ENCODE measurements at regions not wholly inside any gene's neighbourhood (a gene's known extent, or its start where the extent isn't known, plus 50 kb on each side); places are given as distances from the start of the nearest gene placed in this dataset.
"Not testable (repeated sequence)": the region's sequence is repeated elsewhere in the genome, so short reads cannot be mapped to it uniquely, and the experiment has no call there.

DNA sequence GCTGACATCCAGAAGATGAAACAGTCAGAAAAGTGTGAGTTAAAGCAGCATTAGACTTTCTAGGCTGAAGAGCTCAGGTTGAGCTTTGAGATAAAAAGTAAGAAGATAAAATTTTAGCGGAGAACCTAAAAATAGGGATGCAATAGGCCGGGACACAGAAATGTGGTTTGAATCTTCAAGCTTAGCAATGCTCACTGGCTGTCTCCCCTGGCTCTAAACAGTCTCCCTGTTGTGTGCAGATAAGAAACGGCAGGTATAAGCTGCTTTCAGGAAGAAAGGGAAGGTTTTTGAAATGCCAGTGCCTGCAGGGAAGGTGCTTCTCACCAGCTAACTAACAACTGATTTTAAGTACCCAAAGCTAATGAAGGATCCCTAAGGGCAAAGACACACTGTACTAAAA lies 718.7 kb upstream of the SGO1 start:
- no peak for DNase-seq

DNA sequence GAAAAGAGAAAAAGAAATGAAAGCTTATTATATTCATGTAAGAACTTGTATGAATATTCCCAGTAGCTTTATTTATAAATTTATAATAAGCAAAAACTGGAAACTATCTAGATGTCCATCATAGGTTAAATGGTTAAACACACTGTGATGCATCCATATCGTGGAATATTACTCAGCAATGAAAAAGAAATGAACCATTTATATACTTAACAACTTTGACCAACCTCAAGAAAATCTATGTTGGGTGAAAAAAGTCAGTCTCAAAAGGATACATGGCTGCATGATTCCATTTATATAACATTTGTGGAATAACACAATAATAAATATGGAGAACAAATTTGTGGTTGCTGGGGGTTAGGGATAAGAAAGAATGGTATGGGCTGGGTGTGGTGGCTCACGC lies 713.0 kb upstream of the SGO1 start:
- no peak for DNase-seq

DNA sequence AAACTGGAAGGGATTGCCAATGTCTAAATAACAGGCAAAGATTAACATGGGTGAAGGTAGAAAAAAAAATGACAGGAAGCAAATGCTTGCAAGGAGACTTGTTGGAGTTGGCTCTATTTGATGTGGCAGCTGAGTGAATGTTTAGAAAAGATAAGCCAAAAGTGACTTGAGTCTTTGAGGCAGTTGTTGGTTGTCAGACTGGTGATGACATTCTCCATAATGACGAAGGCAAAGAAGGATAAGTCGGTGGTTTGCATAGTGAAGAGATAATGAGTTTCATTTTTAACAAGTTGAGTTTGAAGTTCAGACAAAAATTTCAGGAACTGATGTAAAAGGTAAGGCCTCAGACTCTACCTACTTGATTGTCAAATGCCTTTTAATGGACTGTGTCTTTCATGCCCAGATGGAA lies 704.1 kb upstream of the SGO1 start:
- no peak for DNase-seq

DNA sequence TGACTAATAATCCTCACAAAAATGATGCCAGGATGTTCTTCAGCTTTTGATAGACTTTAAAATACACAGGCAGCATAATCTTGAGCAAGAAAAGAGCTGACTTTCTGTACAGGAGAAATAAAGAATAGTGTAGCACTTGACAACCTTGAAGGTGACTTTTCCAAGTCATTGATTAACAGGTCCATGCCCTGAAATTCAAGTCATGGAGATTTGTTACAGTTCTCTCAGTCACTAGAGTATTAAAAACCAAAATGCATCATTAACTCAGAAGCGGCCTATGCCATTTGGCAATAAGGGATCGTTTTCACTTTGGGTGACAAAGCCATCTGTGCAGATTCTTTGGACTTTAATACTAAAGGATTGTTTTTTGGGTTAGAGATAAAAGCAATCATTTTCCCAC lies 692.7 kb upstream of the SGO1 start:
- no peak for DNase-seq

GRCh38 chr3:20873235-20873634 lies 687.2 kb upstream of the SGO1 start:
- no peak for DNase-seq

- no peak for DNase-seq
Measured at GRCh38 chr3:20870106-20870899, 684.3 kb upstream of the SGO1 start.

DNA sequence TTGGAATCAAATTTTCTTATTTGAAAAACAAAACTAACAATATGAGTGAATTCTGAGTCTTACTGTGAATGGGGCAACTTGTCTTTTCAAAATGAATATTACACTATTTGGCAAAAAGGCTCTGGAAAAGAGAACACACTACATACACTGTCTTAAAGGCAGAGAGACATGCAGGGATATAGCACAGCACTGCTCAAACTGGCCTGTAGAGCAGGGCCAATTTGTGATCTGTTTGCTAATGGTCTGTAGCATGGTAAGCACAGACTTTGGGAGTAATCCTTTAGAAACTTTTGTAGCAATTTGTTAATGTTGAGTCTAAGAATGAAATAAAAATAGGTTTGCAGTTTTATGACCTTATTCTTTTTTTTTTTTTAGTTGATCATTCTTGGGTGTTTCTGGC lies 679.8 kb upstream of the SGO1 start:
- DNase-seq, result no peak

GRCh38 chr3:20861454-20861853 lies 675.4 kb upstream of the SGO1 start:
- no peak for DNase-seq

DNA sequence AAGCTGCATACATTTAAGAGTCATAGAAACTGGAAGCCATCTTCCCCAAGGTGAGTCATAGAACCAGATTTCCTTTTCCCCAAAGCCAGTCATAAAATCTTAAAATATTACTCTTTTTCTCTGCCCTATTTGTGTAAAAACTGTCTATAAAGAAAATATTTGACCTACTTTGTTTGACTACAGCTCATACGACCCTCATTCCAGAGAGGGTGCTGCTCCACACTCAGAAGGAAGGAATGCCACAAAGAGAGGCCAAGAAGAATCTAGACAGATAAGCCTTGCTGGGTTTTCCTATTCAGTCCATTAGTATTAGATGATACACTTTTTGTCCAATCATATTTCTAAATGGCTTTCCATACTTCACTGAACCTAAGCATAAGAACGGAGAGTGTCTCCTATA lies 671.6 kb upstream of the SGO1 start:
- DNase-seq, result no peak

- no peak for DNase-seq
Measured at GRCh38 chr3:20853890-20854289, 667.9 kb upstream of the SGO1 start.

GRCh38 chr3:20852712-20853111 lies 666.7 kb upstream of the SGO1 start:
- no peak for DNase-seq

GRCh38 chr3:20849975-20850374 lies 664.0 kb upstream of the SGO1 start:
- DNase-seq, result no peak

DNA sequence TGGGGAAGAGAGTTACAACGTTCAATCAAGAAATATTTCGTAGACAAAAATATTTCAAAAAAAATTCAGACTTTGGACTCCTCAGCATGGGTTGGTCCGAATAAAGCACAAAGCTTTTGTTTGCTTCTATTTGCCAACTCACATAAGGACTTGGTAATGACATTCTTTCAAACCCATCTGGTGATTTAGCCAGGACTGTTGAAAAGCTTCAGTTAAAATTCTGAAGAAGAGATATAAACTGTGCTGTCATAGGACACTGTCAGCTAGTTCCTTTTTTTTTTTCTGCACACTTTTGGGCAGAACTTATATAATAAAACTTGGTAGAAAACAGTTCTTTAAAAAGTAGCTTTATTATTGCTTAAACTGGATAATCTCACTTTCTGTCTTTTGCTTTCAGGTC lies 660.8 kb upstream of the SGO1 start:
- DNase-seq, result no peak

DNA sequence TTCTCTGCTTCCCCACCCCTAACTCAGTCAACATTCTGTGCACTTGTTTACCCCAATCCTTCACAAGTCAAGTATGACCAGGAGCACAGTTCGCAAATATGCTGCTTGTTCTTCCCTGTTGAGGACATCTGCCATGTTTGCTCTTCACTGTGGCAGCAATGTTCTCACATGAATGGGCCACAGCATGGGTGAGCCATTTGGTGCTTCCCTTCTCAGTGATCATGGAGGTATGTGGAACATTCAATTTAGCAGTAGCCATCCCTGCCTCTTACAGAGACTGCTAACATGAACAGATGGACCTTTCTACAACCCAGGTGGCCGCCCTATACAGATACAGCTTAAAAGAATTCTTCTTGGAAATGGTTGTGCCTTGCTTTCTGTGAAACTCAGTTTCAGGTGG lies 660.1 kb upstream of the SGO1 start:
- DNase-seq, result peak; percentile 1

GRCh38 chr3:20844851-20845250 lies 658.8 kb upstream of the SGO1 start:
- DNase-seq, result no peak

GRCh38 chr3:20842594-20843436 lies 656.8 kb upstream of the SGO1 start:
- DNase-seq, result no peak

- no peak for DNase-seq
Measured at GRCh38 chr3:20842002-20842401, 656.0 kb upstream of the SGO1 start.

- no peak for DNase-seq
Measured at GRCh38 chr3:20837676-20838302, 651.8 kb upstream of the SGO1 start.

DNA sequence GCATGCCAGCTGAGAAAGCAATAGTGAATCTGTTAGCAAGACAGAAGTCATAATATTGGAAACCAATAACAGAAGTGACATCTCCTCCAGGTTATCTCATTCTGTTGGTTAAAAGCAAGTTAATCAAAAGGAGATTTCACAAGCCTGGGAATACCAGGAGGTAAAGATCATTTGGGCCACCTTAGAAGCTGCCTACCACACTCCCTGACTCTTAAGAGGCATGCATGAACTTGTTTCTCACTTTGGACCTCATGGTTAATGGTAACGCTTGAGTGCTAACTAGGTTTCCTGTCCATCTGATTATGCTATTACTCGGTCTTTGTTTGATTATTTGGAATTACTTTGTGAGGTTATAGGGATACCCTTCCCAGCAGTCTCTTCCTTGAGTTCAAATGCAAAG lies 650.8 kb upstream of the SGO1 start:
- DNase-seq, result no peak

- DNase-seq, result no peak
Measured at GRCh38 chr3:20832963-20833362, 647.0 kb upstream of the SGO1 start.

DNA sequence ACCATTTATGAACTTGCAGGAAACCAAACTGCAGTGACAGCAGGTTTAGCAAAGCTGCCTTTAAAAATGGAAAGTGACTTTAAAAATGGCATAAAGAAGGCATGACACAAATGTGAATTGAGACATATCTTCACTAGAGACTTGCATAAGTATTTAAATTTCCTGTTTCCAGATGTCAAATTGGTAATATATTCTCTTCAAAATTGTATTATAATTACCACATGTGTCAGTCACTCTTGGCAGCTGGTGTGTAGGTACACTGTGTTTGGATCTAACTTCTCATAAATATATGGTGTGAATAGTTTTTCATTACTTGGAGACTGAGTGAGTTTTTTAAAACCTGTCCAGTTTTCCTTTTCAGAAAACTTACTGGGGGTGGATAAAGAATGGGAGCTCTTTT lies 636.2 kb upstream of the SGO1 start:
- no peak for DNase-seq

GRCh38 chr3:20820872-20821271 lies 634.9 kb upstream of the SGO1 start:
- DNase-seq, result not testable (repeated sequence)

DNA sequence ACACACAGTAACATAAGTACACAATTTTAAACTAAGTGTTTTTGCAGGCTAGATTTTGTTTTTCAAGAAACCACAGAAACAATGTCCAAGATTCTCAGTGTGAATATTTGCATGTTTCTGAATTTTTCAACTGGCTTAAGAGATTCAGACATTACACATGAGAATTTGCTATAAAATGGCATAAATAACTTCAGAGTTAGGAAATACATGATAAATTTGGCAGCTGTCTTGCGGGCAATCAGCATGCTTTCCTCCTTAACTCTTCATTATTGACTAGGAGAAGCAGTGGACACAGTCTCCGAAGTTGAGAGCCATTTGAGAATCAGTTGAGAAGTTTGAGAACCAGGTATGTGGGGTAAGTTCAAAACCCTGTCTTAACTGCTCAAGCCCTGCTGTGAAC lies 625.6 kb upstream of the SGO1 start:
- no peak for DNase-seq

- no peak for DNase-seq
Measured at GRCh38 chr3:20811006-20811405, 625.0 kb upstream of the SGO1 start.

Data from DMS153 (cell line).